ENCODE measurements at regions not wholly inside any gene's neighbourhood (a gene's known extent, or its start where the extent isn't known, plus 50 kb on each side); places are given as distances from the start of the nearest gene placed in this dataset.

DNA sequence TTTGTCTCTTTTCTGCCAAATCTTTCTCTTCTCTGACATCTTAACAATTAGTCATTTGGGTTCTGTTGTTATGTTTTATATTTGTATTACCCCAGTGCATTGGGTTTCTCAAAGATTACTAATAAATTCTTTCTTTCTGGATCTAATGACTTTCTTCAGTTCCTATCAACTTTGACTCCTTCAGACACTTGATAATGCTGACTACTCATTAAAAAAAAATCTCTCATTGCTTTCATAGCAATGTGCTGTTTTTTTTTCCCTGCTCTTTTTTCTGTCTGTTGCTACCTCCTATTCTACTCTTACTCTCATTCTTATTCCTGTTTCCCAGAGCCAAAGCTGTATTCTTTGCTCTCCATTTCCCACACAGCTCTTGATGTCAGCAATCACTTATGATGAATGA, 81.3 kb upstream of the MAP3K7 start:
- no peak for DNase-seq (ENCODE audit: low spot score)

DNA sequence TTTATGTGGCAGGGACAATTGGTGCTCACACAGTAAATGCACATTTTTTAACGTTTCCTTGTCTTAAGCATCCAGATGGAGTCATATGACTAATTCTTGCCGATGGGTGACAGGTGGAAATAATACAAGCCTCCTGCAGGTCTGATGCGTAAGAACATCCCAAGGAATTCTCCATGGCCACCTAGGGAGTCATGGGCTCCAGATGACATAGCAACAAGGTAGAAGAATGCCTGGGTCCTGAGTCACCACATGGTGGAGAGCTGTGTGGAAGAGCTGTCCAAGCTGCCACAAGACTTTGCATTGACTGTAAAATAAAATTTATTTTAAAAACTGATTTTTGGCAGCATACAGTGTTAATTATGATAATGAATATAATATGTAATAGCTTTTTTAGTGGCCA, 77.0 kb upstream of the MAP3K7 start:
- no peak for DNase-seq (ENCODE audit: low spot score)

DNA sequence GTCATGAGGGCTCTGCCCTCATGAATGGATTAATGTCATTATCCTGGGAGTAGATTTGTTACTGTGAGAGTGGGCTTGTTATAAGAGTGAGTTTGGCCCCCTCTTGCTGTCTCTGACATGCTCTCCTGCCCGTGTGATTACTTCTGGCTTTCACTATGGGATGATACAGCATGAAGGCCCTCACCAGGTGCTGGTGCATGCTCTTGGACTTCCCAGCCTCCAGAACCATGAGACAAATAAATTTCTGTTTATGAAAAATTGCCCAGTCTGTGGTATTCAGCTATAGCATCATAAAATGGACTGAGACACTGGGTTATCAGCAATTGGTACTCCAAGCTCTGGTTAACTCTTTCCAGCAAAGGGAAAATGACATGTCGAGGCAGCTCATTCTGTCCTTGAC, 76.2 kb upstream of the MAP3K7 start:
- DNase-seq (ENCODE audit: low spot score), result no peak

DNA sequence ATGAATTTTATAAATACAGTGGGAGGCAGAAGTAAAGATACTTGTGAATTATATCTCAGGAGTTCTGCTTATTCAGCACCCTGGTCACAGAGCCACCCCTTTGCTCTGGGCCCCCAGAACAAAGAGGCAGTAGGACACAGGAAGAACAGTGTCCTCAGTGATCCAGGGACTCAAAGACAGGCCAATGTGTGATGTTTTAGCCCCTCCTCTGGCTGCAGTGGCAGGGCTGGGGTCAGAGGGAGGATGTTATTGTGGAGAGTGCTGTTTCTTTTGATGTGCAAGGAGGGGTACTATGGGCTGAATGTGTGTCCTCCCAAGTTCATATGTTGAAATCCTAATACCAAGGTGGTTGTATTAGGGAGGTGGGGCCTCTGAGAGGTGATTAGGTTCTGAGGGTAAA, 74.1 kb upstream of the MAP3K7 start:
- no peak for DNase-seq (ENCODE audit: low spot score)

DNA sequence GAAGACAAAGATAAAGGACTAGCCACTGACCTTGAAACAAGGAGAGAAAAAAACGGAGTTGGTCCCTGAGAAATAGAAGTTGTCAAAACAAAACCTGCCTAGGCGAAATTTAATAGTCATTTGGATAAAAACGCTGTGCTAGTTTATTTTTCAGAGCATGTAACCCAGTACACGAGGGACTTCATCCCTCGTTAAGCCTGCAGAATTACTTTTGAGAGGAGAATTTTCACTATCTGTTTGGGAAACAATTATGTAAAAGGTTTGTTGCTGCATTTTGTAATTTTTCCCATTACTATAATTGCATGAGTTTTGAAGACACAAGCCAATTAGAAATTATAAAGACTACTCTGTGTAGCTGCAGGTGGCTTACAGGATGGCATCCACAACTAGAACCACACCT, 71.6 kb upstream of the MAP3K7 start:
- no peak for DNase-seq (ENCODE audit: low spot score)

DNA sequence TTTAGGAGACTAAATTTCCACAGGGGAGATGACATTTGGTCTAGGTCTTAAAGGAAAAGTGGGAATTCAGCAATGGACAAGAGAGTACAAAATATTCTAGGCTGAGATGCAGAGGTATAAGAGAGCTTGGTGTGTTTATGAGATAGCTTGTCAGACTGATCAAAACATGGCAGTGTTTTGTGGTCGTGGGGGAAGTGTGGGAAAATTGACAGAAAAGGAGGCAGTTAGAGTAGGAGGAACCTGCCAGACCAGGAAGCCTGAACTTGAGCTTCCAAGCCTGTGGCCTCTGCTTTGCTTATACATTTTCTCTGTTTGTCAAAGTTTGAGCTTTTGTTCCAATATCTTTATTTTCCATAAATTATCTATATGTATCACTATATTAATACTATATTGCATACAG, 69.5 kb upstream of the MAP3K7 start:
- no peak for DNase-seq (ENCODE audit: low spot score)

DNA sequence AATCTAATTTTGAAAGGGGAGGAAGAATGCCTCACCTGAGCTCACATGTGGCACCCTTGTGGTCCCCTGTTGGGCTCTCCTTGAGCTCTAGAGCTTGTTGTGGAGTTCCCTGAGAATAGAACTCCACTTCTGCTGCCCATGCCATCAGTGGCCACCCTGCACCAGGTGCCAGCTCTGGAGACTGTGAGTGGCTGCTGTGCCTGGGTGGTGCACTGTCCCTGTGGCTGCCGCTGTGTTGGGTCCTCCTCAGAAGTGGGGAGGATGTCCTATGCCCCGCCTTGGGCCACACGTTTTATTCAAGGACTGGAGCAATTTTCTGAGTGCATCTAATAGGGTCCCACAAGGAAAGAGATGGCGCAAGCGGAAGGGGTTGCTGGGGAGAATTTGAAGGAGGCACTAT, 67.9 kb upstream of the MAP3K7 start:
- no peak for DNase-seq (ENCODE audit: low spot score)

DNA sequence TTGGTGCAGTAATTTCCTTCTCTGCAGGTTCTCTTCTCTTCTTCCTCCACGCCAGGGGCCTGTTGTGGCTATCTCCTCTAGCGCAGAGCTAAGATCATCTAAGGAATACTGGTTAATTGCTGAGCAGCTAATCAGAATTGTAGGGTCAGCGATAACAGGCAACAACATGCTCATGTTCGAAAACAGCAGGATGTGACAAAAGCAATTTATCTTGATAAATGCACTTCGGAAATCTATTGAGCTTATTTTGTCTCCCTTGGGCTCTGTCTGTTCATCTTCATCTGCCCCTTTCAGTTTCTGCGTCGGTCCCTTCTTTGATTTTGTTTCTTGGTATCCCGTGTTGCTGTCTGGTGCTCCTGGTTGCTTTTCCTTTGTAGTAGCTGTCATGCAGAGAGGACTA, 67.3 kb upstream of the MAP3K7 start:
- no peak for DNase-seq (ENCODE audit: low spot score)

DNA sequence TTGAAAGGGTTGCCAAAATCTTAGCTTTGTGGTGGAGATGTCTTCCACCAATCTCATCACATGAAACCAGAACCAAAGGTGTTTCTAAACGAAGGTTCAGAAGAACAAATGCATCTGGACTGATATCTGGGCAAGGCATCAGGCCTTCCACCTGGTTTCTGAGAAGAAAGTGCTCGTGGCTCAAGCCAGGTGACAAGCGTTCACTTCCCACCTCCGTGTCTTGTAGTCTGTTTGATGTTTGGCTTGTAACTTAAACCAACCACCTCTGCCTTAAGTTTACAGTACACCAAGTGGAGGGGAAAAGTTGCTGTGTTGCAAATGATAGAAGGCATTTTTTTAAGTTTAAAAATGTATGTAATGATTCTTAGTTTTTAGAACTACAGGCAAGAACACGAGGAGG, 66.9 kb upstream of the MAP3K7 start:
- no peak for DNase-seq (ENCODE audit: low spot score)

DNA sequence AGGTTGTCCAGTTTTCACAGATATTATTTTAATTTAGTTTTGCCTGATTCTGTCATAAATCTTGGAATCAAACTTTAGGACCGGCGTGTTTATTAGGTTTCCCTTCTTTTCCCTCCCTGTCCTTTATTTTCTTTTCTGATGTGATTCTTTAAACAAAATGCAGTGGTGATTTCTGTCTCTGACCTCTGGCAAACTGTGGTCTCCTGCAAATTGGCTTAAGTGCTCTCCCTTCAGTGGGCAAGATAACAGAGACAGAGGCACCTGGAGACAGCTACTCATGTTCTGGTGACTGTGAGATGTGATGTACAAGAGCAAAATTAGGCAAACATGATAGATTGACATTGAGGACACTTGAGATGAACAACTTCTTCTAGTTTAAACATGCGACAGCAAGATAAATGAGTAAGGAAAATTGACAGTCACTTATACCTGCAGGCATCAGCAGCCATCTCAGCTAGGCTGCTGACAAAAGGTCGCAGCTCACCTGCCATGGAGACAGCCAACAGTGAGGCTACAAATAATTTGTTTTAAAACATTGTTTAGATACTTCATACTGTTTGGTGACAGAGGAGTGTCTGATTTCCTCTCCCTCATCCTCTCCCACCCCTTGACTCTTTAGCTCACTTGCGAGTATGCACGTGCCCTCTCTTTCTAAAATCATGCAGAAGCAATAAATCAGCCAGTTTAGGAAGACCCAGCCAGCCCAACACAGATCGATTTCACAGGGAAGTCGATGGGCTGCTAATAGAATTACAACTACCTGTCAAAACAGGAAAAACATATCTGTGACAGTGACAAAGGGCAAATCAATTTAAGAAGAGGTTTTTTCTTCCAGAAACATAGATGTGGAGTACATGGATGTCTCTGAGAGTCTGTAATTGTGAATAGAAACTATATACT, 63.4 kb upstream of the MAP3K7 start:
- DNase-seq (ENCODE audit: low spot score), result no peak

DNA sequence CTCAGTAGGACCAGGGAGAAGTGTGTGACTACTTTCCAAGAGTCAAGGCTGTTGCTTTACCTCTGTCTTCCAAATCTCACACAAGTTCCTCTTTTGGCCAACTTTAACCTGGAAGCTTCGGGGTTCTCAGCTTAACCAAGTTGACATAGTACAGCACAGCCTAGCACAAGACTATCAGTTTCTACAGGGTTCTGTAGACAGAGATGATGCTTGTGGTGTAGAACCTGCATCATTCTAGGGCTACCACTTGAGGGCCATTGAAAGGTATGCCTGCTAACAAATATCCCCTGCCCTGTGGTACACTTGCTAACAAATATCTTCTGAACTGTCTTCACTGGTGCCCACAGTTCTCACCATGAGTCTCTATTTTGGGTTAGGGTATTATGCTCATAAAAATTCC, 62.0 kb upstream of the MAP3K7 start:
- DNase-seq (ENCODE audit: low spot score), result no peak

DNA sequence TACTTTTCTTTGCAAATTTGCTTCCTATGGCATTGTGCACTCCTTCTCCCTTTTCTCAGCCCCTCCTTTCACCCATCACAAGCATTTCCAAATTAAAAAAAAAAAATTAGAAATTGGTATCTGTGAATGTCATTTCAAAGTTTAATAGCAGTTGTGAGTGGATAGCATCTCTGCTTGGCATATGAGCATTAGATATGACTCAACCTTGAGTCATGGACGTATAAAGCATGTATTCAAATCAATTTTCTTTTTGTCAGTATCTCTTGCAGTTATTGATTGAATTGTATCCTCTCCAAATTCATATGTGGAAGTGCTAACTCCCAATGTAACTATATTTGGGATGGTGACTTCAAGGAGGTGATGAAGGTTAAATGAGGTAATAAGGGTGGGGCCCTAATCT, 60.1 kb upstream of the MAP3K7 start:
- DNase-seq (ENCODE audit: low spot score), result no peak

DNA sequence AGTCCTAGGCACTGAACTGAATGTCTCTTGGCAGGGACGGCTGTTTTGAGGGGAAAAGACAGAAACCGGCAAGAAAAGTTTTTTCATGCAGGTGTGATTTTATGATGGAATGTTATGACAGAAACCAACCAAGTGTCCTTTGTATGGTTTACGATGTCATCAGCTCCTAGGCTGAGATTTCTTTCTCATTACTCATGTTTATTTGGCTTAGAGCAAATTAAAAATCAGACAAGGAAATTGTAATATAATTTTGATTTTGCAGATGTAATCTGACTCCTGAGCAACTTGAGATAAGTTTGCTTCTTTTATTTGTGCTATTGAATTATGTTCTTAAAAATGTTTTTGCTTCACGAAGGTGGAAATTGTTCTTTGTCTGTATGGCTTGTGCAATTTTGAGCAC, 58.8 kb upstream of the MAP3K7 start:
- no peak for DNase-seq (ENCODE audit: low spot score)

DNA sequence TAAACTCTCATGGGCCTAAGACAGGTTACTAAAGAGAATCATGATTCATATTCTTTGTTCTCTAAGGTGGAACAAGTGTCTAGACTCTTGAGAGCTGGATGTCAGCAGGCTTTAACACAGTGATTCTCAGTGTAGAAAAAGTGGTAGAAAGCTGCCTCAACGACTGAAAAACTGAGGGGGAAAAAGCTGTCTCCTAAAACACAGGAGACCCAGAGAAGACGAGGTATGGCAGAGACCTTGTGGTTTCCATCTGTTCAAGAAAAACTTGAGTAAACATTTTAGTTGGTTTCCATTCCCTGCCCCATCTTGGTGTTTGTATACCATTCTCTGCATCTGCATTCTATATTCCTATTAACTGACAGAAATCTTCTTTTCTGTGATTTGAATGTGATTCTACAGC, 57.6 kb upstream of the MAP3K7 start:
- no peak for DNase-seq (ENCODE audit: low spot score)

DNA sequence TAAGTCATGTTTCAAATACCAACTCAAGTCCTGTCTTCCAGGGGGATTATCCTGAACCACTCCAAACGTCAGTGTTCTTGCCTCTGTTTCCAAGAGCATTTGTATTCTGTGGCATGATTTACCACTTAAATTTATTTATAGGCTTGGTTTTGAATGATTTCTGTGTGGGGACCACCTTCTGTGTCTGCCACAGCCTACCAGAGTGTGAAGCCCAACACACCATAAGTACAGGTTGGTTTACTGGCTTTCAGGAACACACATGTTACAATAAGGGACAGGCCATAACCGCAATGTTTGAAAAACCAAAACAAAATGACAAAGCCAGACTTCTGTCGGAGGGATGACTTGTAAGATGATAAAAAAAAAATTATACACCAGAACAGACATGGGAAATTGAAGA, 56.5 kb upstream of the MAP3K7 start:
- no peak for DNase-seq (ENCODE audit: low spot score)

DNA sequence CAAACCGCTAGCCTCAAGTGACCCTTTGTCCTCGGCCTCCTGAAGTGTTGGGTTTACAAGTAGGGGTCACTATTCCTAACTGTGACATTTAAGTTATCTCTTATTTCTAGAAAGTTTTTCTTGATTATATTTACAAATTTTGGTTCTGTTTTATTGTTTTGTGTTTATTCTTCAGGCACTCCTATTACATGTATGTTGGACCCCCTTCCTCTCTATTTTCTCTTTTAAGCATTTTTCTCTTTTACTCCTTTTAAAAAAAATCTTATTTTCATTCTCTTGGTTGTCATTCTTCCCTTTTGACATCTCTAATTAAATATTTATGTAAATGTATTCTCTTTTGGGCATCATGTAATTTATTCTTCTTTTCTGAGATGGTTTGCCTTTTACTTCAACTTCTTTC, 50.4 kb upstream of the MAP3K7 start:
- DNase-seq (ENCODE audit: low spot score), result no peak

Data from NAMALWA (cell line).